Fibroblast of skin of abdomen (primary cell): ENCODE measurements at regions not wholly inside any gene's neighbourhood (a gene's known extent, or its start where the extent isn't known, plus 50 kb on each side); places are given as distances from the start of the nearest gene placed in this dataset.

Experiments
- DNase-seq: peaks from one replicate; pipeline ENCODE4 v3.0.0-alpha.2; 2013

DNA sequence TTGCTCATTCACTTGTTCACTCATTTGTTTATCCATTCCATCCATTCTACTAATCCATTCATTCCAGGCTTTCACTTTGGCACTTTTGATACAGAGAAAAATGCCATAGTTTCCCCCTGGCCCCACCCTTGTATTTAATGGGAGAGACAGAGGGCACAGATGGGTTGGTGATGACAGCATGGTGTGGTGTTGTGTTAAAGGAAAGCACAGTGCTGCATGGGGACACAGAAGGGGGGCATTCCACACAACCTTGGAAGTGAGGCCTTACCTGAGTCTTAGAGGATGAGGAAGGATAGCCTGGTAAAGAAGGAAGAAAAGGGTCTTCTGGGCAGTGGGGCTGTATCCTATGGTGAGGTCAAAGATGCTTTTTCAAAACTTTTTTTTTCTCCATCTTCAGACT lies 248.5 kb upstream of the C11orf87 start:
- DNase-seq = no peak

DNA sequence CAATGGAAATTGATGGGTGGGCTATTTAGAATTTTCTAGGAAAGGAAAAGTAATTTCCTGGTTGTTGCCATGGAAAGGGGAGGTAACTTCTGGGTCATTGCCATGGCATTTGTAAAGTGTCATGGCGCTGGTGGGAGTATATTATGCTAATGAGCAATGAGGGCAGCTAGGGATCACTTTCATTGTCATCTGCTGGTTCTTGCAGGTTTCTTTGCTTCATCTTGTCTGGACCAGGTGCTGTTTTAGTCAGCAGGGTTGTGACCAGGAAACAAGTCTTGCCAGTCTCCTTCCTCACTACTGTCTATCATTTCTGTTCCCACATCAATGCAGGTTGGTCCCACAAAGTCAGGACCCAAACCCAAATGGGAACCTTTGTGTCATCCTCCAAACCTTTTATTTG lies 237.6 kb upstream of the C11orf87 start:
- no peak for DNase-seq

DNA sequence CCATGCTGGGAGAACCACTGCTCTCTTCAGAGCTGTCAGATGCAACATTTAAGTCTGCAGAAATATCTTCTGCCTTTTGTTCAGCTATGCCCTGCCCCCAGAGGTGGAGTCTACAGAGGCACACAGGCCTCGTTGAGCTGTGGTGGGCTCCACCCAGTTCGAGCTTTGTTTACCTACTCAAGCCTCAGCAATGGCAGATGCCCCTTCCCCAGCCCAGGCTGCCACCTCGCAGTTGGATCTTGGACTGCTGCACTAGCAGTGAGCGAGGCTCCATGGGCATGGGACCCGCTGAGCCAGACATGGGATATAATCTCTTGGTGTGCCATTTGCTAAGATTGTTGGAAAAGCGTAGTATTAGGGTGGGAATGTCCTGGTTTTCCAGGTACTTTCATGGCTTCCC lies 229.1 kb upstream of the C11orf87 start:
- DNase-seq = no peak

DNA sequence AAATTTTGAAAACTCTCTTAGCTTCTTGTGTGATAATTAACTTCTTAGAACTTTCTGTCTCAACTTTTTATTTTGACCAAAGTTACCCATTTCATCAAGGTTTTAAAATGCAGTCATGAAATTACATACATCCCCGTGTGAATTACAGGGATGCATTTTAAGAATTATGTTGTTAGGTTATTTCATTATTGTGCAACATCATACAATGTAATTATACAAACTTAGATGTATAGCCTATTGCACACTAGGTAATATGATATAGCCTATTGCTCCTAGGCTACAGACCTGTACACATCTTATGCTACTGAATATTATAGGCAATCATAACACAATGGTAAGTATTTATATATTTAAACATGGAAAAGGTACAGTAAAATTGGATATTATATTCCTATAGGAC lies 228.1 kb upstream of the C11orf87 start:
- DNase-seq = no peak

DNA sequence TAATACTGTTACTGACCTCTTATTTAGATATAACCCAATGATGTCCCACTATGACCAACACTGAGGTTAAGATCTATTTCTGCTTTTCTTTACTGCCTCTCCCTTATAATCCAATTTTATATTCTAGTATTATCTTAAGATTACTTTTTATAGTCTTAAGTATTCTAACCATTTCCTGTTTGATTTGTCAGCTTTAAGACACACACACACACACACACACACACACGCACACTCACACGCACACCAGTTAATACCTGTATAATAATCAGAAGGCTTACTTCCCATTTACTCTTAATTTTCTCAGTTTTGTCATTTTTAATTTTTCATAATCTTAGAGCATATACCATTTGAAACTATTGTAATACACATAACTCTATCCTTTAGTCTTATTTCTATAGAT lies 226.0 kb upstream of the C11orf87 start:
- DNase-seq = peak; percentile 21

GRCh38 chr11:109197656-109198055 lies 224.3 kb upstream of the C11orf87 start:
- DNase-seq = peak; percentile 37

DNA sequence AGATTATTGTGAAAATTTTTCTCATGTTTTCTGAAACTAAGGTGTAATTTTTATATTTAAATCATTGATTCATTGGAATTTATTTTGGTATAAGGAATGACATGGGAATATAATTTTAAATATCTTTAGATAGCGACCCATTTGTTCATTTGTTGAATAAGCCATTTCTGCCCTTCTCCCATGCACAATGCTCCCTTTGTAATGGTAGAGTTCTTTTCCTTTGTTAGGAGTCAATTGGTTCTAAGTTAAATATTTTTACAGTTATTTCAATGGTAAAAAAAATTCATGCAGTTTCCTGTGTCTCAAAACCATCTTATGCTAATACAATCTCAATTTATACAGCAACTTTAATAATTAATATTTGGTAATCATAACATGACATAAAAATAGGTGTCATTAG lies 218.8 kb upstream of the C11orf87 start:
- DNase-seq = no peak

GRCh38 chr11:109205312-109205711 lies 216.7 kb upstream of the C11orf87 start:
- DNase-seq = no peak

DNA sequence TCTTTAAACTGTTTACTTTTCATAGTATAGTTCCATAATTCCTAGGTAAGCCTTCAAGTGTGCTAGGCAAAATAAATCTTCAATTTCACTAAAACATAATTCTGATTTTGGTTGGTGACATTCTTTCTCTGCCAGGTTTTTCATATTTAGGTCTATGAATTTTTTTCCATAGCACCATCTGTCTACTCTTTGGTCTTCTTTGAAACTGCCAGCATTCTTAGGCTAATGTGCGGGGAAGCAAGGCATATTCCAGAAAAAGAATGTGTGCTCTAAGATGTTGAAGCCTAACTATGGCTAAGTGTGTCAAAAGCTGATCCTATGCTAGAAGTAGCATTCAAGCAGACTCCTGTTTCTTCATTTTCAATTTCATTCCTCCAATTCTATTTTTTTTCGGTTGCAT lies 213.9 kb upstream of the C11orf87 start:
- DNase-seq = no peak

- no peak for DNase-seq
Observed at GRCh38 chr11:109209572-109209971, 212.4 kb upstream of the C11orf87 start.

DNA sequence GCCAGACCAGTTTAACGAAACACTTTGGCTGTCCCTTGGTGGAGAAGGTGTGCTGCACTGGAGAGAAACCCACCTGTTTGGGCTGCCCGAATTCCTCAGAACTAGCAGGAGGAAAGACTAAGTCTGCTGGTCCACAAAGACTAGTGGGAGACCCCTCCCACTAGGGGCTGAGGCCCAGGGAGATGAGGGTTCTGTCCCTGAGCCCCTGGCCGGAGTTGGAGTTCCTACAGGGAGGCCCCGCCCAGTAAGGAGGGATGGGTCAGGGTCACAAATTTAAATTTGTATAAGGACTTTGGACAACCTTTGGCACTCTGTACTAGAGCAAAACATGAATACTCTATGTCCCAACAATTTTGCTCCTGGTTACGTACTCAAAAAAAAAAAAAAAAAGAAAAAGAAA lies 200.8 kb upstream of the C11orf87 start:
- DNase-seq = no peak

DNA sequence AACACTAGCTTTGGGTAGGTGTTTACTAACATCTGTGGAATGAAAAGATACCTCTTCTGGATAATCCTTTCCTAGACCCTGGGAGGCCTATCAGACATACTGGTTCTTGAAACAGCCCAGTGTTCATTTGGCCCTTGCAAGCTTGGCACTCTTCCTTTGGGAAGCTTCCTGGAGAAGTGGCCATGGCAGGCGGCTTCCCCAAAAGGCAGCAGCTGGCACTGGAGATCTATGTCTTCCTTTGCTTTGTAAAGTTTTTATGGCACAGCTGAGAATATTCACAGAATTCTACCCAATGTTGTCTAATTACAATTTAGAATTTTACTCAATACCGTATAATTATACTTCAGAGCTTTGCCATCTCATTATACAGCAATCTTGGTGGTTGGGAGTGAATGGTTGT lies 199.2 kb upstream of the C11orf87 start:
- DNase-seq = no peak

DNA sequence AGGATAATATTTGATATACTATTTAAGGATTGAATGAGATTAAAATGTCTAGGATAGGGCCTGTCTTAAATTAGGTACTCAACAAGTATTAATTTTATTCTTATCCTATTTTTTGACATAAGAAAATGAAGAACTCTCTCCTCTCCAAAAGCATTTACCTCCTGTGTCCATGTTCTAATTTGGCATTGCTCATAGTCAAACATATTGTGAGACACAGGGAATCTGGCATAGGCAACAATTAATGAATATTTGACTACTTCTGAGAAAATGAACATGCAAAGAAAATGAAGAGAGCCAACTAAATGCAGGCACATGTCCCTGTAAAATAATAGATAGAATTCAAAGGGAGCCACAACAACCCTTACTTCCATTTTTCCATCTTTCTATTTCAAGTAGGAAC lies 198.5 kb upstream of the C11orf87 start:
- no peak for DNase-seq

GRCh38 chr11:109229682-109230081 lies 192.3 kb upstream of the C11orf87 start:
- peak; percentile 50 for DNase-seq

- peak; percentile 23 for DNase-seq
Observed at GRCh38 chr11:109236188-109236587, 185.8 kb upstream of the C11orf87 start.

GRCh38 chr11:109236696-109237095 lies 185.3 kb upstream of the C11orf87 start:
- peak; percentile 44 for DNase-seq

- peak; percentile 45 for DNase-seq
Observed at GRCh38 chr11:109237636-109238035, 184.4 kb upstream of the C11orf87 start.

GRCh38 chr11:109241988-109242536 lies 179.9 kb upstream of the C11orf87 start:
- DNase-seq = no peak

- DNase-seq = peak; percentile 64
Observed at GRCh38 chr11:109247071-109247470, 174.9 kb upstream of the C11orf87 start.

GRCh38 chr11:109249597-109249996 lies 172.4 kb upstream of the C11orf87 start:
- DNase-seq = no peak

- DNase-seq = no peak
Observed at GRCh38 chr11:109251230-109251629, 170.8 kb upstream of the C11orf87 start.

DNA sequence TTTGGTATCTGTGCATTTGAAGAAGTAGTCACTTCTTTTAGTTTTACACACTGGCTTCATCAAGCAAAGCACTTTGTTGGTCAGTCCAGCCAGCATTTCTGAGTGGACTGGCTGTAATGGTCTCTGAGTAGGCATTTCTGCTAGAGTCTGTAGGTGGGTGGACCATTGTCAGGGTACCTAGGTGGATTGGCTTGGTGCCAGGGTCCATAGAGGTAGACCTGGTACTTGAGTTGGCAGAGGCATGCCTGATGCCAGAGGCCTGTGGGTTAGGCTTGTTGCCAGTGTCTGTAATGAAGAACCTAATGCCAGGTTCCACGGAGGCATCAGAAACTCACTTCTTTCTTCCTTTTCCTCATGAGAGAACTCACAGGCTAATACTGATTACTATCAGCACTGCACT lies 157.9 kb upstream of the C11orf87 start:
- DNase-seq = no peak

GRCh38 chr11:109267293-109268095 lies 154.5 kb upstream of the C11orf87 start:
- DNase-seq = no peak

GRCh38 chr11:109275931-109276330 lies 146.1 kb upstream of the C11orf87 start:
- no peak for DNase-seq

DNA sequence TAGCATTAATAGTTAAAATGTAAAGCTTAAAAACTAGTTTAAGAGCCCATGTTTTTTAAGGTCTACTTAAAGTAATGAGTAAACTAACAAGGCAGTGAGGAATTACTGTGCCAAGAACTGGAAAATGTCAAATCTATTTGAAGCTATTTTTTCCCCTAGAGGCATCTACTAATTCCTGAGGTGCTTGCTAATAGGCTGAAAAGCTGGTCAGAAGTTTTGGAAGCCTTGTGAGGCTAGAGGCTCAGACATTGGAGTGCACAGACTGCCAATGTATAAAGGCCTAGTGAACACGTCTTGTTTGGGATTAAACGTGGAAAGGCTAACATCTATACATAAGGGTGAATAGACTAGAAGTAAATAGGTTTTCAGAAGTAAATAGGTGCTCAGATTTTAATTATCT lies 136.5 kb upstream of the C11orf87 start:
- no peak for DNase-seq
